GM21528 (cell line): ENCODE measurements at regions not wholly inside any gene's neighbourhood (a gene's known extent, or its start where the extent isn't known, plus 50 kb on each side); places are given as distances from the start of the nearest gene placed in this dataset.

ENCODE experiments used
- ATAC-seq: cut with Tn5 transposase; IDR thresholded peaks from one replicate; pipeline ENCODE4 v1.9.1; 2021; ENCODE audit warnings: mild to moderate bottlenecking, moderate library complexity; ENCODE audit not compliant: unreplicated experiment, low FRiP score

DNA sequence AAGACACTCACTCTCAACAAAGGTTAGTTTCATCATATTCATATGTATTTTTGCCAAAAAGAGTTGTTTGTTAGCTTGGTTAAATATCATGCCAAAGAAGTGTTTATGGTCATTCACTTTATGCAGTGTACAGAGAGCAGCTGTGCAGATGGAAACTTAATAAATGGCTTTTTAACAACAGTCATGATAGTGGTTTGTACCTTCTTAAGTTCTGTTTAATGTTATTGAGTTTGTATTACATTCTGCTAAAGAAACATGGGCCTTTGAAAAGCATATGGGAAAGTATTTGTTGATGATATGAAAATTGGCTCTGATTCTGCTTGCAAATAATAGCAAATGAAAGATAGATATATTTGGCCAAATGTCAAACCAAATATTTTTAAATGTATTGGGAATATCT lies 607.3 kb downstream of the NCAM2 start:
- no peak for ATAC-seq

DNA sequence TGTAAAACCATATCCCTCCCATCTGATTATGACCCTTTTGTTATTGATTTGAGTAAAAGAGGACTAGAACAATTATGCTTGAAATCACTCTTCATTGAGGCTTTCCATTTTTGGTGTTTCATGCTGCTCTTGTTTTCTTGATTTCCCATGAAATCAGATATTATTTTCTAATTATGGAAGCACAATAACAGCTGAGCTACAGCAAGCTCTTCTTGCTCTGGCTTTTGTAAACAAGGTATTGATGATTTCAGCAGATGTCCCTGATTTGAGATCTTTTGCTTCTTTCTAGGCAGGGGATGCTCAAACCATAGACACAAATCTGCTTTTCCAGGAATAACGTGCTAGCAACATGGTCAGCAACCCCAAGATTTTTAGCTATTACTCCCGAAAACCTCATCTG lies 607.8 kb downstream of the NCAM2 start:
- no peak for ATAC-seq

DNA sequence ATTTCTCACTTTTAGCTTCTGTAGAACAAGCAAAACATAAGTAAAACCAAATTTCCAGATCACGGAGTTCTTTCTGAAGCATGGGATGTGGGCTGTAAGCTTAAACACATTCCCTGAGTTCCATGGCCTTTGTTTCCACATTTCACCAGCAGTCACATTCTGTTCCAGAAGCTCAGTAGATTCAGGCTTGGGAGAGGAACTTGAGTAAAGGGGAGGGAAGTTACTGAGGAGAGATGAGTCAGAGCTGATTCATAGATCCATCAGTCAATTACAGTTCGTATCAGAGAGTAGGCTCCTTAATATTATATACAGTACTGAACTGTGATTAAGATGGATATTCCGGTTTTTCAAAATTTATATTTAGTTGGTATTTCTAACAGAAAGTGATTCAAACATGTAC lies 614.3 kb downstream of the NCAM2 start:
- no peak for ATAC-seq

DNA sequence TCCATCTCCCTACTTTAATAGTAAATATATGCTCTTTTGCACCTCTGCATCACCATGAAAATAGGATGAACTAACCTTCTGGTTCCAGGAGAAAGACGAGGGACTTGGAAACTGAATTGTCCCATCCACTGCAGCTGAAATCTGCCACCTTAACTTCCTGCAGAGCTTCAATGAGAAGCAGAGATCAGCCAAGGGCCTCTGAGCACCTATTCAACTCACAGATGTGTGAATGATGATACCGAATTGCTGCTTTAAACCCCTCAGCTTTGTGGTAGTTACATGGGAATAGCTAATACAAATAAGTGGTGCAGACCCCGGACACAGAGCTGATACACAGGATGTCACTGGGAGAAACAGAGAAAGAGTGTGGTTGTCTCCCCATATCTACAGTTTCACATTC lies 616.8 kb downstream of the NCAM2 start:
- no peak for ATAC-seq

DNA sequence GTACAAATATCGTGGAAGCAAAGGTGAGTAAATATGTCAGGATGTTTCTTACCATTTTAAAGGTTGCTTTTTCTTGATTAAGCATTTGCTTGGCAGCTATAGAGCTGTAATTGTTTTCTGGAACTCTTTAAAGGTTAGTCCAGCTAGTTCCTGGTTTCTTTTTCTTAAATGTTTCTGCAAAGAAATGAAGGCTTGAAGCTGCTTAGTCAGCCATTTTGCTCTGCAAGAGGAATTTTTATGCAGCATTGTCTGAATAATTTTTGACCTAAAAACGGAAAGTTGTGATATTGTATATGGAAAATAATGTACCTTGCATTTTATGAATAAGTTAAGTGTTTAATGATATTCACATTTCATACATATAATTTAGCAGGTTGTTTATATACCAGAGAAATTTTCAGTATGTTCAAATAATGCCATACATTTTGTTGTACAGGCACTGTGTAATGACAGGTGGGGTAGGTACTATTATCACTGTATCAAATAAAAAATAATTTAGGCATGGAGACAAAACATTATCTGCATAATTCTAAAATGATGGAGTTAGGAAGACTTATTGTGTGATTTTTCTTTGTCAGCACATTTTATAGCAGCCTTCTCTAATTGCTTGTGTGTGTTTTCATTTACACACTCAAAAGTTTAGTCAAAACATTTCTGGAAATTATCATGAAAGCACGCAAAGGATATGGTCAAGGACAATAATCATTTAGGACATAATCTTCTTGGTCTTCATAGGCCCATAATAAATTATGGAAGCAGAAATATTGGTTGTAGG lies 624.4 kb downstream of the NCAM2 start:
- no peak for ATAC-seq

DNA sequence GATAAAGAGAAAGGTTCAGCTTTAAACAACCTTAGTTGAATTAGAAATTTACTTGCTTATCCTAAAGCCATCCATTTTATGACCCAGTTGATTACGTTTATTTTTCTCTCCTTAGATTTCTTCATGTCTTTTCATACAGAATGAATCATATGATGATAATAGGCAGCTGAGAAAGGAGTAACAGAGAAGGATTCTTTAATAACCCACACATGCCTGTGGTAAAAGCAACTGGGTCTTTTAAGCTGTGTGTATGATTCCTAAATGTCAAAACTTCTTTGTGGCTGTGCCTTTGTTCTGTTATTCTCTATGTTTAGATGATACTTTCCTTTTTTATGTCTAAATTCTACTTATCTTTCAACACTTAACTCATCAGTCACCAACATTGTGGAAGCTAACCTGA lies 626.5 kb downstream of the NCAM2 start:
- no peak for ATAC-seq

DNA sequence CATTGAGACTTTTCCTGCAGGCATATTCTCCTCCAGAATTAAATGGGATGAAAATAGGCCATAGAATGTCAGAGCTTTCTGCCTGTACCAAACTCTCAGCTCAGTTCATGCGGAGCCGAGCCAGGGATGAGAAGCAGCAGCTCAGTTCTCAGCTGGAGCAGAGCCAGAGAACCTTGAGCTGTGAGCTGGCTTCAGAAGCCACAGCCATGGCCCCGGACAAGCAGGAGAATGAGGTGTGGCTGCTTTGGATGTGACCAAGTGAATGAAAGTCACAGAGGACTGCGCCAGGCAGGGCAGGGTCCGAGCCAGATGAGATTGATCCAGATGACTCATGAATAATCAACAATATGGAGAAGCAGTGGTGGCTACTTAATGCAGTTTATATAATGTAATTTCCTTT lies 633.8 kb downstream of the NCAM2 start:
- ATAC-seq = no peak

DNA sequence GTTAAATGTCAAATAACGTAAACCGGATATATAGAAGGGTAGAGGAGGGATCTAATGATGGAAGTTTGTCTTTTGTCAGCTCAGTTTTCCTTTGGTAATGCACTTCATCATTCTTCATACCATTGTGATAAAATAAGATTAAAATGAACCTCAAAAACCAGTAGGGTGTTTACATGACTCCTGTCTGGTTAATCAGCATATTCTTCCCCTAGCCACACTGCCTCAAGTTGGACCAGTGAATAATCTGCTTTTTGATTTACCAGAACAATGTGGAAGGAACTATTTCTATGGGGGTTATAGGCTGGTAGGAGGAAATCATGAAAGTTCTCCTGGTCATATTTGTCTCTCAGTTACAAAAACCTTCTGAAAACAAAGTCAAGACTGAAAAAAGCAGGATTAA lies 634.7 kb downstream of the NCAM2 start:
- ATAC-seq = no peak

DNA sequence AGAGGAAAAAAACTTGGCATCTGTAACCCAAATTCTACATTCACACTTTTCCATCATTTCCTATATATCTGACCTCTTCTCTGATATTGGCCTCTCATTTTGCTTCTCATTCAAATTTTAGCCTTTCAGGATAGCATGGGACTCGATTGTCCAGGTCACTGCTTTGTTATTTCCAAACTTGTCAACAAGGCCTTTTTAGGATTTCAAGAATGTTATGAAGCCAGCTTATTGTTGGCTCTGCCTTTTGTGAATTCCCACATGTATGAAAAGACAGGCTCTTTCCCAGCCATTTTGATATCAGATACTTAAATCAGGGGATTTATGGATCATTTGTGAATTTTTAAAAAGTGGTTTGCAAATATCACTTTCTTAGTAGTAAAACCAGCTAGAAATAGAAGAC lies 663.5 kb downstream of the NCAM2 start:
- ATAC-seq = no peak

DNA sequence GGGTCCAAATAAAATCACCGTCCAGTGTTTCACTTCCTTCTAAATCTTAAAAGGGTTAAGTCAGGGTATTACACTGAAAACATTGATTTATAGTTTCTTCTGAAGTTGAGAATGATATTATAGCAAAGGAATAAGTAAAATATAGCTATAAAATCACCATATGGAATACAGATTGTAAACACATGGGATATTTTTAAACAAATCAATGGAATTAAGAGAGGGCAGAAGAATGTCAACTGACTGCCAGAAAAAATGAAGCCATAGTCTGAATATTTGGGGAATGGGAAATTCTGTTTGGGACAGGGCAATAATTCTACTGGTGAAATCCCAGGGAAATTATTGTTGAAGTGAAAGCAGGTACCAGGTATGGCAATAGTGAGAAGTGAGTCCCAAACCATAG lies 664.6 kb downstream of the NCAM2 start:
- ATAC-seq = no peak

DNA sequence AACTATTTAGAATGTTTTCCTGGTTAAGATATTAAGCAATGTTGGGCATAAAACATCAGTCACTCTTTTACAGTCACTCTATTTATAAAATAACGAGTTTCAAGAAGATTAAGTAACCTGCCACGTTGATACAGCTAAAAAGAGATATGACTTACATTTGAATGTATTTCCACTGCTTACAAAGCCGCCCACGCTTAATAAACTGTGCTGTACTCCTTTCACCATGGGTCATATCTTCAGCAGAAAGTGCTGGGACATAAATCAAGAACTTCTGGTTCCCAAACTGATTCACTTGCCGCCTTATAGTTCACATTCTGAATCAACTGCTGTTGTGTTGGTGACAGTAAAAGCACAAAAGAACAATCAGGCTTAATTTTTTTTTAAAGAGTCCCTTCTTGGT lies 666.7 kb downstream of the NCAM2 start:
- ATAC-seq = no peak

DNA sequence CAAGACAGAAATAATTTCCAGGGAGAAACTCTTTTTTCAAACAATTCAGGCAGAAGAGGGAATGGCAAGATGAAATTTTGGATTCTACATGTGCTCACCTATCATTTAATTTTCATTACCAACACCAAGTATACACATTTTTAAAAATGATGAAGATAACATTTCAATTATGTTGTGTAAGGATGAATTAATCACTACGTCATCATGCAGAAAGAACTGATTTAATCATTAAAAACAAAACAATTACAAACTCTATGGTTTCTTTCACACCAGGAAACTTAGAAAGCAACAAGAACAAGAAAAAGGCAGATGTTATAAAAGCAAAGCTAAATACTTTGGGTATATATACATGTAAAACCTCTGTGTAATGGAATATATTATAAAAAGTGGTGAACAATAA lies 668.5 kb downstream of the NCAM2 start:
- no peak for ATAC-seq

DNA sequence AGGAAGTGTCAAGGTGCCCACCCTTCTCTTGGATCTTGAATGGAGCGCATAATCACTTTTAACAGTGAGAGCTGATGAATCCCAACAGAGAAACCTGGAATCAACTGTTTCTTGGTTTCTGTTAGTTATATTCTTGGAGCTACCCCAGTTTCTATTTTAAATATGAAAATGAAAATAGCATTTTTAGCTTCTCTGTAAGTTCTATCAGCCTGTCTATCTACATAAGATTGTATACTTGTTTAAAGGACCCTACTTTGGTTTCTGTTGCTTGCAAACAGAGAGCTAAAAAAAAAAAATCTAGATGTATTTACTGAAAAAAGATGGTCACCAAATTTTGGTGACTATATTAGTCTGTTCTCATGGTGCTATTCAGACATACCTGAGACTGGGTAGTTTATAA lies 670.0 kb downstream of the NCAM2 start:
- ATAC-seq = no peak

DNA sequence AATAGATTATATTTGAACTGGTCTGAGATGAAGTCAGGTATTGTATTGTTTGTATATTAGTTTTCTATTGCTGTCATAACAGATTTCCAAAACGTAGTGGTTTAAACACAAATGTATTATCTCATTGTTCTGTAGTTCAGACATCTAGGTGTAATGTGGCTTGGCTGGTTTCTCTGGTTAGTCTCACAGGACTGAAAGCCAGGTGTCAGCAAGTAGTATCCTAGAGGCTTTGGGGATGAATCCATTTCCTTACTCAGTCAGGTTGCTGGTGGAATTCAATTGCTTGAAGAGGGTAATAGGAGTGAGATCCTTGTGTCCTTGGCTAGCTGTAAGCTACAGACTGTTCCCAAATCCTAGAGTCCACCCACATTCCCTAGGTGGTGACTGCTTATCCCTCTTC lies 675.8 kb downstream of the NCAM2 start:
- no peak for ATAC-seq

DNA sequence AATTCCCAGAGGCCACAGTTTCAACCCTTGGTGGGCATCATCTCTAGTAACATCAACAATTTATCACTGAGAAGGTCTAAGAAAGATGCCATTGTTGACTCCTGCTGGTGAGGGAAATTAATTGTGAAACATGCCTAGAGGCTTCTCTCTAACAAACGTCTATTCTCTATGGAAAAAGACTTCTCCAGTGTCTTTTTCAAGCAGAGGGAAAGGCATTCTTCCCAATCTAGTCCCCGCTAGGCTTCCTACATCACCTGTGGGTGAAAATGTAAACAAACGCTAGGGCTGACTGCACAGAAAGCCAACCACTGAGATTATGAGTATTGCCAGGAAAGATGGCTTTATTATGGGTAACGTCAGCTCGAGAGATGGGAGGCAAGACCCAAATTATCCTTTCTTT lies 677.4 kb downstream of the NCAM2 start:
- ATAC-seq = no peak

DNA sequence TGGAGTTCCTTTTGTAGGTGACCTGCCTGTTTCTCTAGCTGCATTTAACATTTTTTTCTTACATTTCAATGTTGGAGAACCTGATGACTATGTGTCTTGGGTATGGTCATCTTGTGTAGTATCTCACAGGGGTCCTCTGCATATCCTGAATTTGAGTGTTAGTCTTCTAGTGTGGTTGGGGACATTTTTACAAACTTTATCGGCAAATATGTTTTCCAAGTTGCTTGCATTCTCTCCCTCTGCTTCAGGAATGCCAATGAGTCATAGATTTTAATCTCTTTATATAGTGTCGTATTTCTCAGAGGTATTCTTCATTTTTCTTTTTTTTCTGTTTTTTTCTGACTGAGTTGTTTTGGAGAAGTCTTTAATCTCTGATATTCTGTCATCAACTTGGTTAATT lies 684.0 kb downstream of the NCAM2 start:
- no peak for ATAC-seq

DNA sequence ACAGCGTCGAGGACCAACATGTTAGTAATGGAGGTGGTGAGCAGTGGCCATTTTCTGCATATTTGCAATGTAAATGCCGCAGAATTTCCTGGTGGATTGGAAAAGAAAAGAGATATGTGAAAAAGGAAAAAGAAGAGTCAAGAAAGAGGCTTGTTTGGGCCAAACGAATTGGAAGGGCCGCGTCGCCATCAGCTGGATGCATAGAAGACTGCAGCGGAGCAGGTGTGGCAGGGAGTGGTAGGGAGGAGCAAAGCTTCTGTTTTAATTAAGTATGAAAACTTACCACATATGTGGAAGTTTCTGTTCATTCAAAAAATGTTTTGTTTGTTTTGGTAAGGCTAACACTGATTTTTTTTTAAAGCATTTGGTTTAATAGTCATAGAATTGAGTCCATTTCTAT lies 690.7 kb downstream of the NCAM2 start:
- ATAC-seq = no peak

DNA sequence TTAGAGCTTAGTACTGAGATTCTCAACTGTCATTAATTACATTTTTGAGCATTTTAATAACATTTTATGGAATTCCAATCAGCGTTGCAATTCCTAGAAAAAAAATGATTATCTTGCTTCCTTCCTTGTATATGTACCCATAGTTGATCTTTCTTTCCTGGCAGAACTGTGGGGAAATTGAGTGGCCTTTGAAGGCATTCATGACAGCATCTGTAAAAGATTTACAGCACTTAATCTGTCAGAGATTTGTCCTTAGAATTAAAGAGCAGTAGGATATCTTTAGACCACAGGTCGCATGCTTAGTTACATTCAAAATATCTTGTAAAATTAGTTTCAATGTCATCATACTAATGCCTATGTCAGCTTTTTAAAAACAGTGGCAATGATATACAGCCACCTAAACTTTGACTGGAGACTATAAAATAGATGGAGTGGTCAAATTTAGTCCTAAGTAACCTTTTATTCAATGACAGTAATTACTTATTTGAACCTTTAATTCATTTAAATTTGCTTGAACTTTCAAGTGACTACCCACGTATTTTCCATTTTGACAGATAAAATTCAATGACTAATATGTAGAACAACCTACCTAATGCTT lies 692.0 kb downstream of the NCAM2 start:
- ATAC-seq = no peak

DNA sequence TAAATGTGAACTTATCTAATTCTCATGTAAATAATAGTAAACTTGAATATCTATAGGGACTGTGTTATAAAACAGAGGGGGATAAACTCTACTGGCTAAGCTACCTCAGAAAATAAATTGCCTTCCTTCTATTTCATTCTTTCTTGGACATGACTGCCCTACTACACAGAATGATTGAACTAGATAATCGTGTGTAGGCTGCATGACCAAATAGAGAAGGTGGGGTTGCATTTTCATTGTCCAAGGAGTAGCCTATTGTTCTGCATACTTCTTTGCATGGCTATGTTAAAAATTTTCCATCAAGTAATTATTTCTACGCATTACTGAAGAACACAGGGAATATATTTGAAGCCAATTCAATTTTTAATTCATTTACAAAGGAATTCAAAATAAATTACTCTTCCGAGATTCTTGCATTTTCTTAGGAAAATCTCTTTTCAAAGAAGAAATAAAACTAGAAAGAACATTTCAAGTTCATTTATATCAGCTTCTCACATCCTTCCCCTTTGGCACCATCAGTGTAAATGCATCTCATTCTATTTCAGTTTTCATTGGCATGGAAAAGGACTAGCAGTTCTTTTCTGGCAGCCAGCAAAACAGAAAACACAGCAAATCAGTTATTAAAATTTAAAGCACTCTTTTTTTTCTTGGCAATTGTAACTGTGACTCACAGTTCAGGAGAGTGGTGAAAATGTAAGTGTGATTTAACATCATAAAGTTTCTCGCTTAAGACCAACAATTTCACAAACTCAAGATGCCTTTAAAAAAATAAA lies 714.7 kb downstream of the NCAM2 start:
- ATAC-seq = no peak

DNA sequence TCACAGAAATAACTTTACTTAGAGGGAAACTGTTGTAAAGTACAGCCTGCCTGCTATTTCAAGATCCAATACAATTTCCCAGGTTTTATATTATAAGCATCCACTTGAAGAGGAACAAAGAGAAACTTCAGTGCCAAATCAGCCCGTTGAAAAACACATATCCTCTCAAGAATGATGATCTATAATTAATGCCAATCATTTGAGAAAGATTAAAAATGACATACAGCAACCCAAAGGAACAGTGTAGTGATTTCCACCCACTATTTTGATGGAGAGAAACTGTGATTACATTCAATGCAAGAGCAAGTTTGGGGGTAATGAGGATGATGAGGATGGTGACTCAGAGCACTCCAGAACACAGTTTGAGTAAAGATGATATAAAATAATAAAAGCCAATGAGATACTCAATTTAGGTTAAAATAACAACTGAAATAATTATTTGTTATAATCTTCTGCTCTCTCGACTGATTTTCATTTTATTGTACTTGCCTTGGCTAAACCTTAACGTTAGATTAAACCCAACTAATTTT lies 715.5 kb downstream of the NCAM2 start:
- no peak for ATAC-seq

DNA sequence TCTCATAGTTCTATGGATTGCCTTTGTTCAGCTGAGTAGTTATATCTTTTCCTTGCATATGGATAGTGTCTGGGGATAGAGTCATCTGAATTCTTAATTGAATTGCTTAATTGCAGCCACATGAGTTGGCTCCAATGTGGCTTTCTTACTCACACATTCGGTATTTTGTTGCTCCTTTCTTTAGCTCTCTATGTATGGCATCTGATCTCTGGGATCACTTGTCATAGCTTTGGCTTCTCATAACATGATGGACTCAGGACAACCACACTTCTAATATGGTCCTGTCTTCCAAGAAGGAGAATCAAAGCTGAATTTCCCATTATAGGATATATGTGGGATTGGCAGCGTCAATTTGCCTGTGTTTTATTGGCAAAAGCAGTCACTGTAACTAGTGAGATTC lies 716.2 kb downstream of the NCAM2 start:
- ATAC-seq = no peak
